CD14-positive monocyte (primary cell): ENCODE measurements at regions not wholly inside any gene's neighbourhood (a gene's known extent, or its start where the extent isn't known, plus 50 kb on each side); places are given as distances from the start of the nearest gene placed in this dataset.

Experiments
- DNase-seq, 3 donors: peaks; one replicate each; pipeline ENCODE4 v3.0.0-alpha.2; 2011 to 2022
- H2AFZ ChIP-seq: 2 replicates; pipeline ENCODE4 v1.6.0; 2012; ENCODE audit warnings: mild to moderate bottlenecking, low read depth, low read length, inconsistent platforms; ENCODE audit not compliant: insufficient read depth, poor library complexity, severe bottlenecking
- H3K27ac ChIP-seq, 2 donors: 1 replicate in 1 of 2; 2 replicates in 1 of 2; pipeline ENCODE4 v1.5.1; 2012 to 2013; ENCODE audit warnings: low read length in 2 of 2, control low read depth in 1 of 2, inconsistent platforms in 1 of 2, low read depth in 1 of 2, mild to moderate bottlenecking in 1 of 2
- H3K27me3 ChIP-seq, 2 donors: one replicate each; pipeline versions ENCODE4 v1.6.0 to v1.6.1; 2011 to 2013; ENCODE audit warnings: low read length in 2 of 2; ENCODE audit not compliant: control insufficient read depth in 2 of 2, insufficient read depth in 2 of 2
- H3K36me3 ChIP-seq, 2 donors: replicated peaks in 1 of 2; 1 replicate in 1 of 2; 2 replicates in 1 of 2; pipeline versions ENCODE4 v1.5.1 to v1.6.1; 2012 to 2013; ENCODE audit warnings: low read length in 2 of 2, control low read depth in 1 of 2, inconsistent platforms in 1 of 2, mild to moderate bottlenecking in 1 of 2; ENCODE audit not compliant: insufficient read depth in 2 of 2, control insufficient read depth in 1 of 2
- H3K4me1 ChIP-seq, 2 donors: 1 replicate in 1 of 2; 2 replicates in 1 of 2; pipeline versions ENCODE4 v1.5.1 to v1.6.1; 2012 to 2013; ENCODE audit warnings: low read length in 2 of 2, control low read depth in 1 of 2, inconsistent platforms in 1 of 2, mild to moderate bottlenecking in 1 of 2, moderate library complexity in 1 of 2; ENCODE audit not compliant: insufficient read depth in 2 of 2, control insufficient read depth in 1 of 2
- H3K4me2 ChIP-seq: replicated peaks from 2 replicates; pipeline ENCODE3; 2012; ENCODE audit warnings: low read length, moderate library complexity, mild to moderate bottlenecking; ENCODE audit not compliant: poor library complexity, severe bottlenecking; ENCODE audit errors: extremely low read depth
- H3K4me3 ChIP-seq, 3 experiments: fragments of 200-600 bp in 1 of 3; sonication (generic) in 1 of 3; replicated peaks in 1 of 3; 1 replicate in 2 of 3; 2 replicates in 1 of 3; pipeline ENCODE4 v1.5.1; 2011 to 2013; ENCODE audit warnings: low read length in 3 of 3, mild to moderate bottlenecking in 3 of 3, control low read depth in 2 of 3, low read depth in 2 of 3, inconsistent platforms in 1 of 3, moderate library complexity in 1 of 3
- H3K79me2 ChIP-seq: 2 replicates; pipeline ENCODE4 v1.6.0; 2012; ENCODE audit warnings: mild to moderate bottlenecking, control low read depth, inconsistent platforms, low read length, moderate library complexity; ENCODE audit not compliant: insufficient read depth
- H3K9ac ChIP-seq: 2 replicates; pipeline ENCODE4 v1.6.0; 2017; ENCODE audit warnings: low read length, mild to moderate bottlenecking; ENCODE audit not compliant: insufficient read depth, poor library complexity, severe bottlenecking
- H3K9me3 ChIP-seq, 2 donors: replicated peaks in 1 of 2; 1 replicate in 1 of 2; 2 replicates in 1 of 2; pipeline versions ENCODE4 v1.5.1 to v1.6.1; 2012 to 2013; ENCODE audit warnings: low read length in 2 of 2, control low read depth in 1 of 2; ENCODE audit not compliant: control insufficient read depth in 1 of 2, insufficient read depth in 1 of 2
- H4K20me1 ChIP-seq: 2 replicates; pipeline ENCODE4 v1.6.0; 2012; ENCODE audit warnings: mild to moderate bottlenecking, low read length, control low read depth, moderate library complexity; ENCODE audit not compliant: insufficient read depth
- H3K27ac Mint-ChIP-seq, 7 donors: one replicate each; pipeline ENCODE4 v1.8.0; 2020; ENCODE audit warnings: mild to moderate bottlenecking in 7 of 7, mixed read lengths in 7 of 7, moderate library complexity in 6 of 7, inconsistent platforms in 2 of 7
- H3K27me3 Mint-ChIP-seq, 3 donors: one replicate each; pipeline ENCODE4 v1.8.0; 2021 to 2022; ENCODE audit warnings: low read depth in 3 of 3, mild to moderate bottlenecking in 3 of 3, mixed read lengths in 3 of 3, moderate library complexity in 3 of 3, inconsistent platforms in 1 of 3
- H3K36me3 Mint-ChIP-seq, 2 donors: one replicate each; pipeline ENCODE4 v1.8.0; 2020; ENCODE audit warnings: mixed read lengths in 2 of 2, inconsistent platforms in 1 of 2, mild to moderate bottlenecking in 1 of 2
- H3K4me1 Mint-ChIP-seq: one replicate; pipeline ENCODE4 v1.8.0; 2020; ENCODE audit warnings: mild to moderate bottlenecking, mixed read lengths
- H3K4me3 Mint-ChIP-seq, 2 donors: one replicate each; pipeline ENCODE4 v1.8.0; 2020; ENCODE audit warnings: mild to moderate bottlenecking in 2 of 2, mixed read lengths in 2 of 2, moderate library complexity in 1 of 2
- H3K9me3 Mint-ChIP-seq, 7 donors: one replicate each; pipeline ENCODE4 v1.8.0; 2020 to 2022; ENCODE audit warnings: mixed read lengths in 7 of 7, mild to moderate bottlenecking in 6 of 7, moderate library complexity in 6 of 7, inconsistent platforms in 2 of 7
- CTCF ChIP-seq: fragments of 200-600 bp; IDR thresholded peaks from one replicate; pipeline ENCODE4 v1.8.0; 2022; ENCODE audit warnings: antibody characterized with exemption, mild to moderate bottlenecking
- WGBS: methylation state at CpG from one replicate; pipeline ENCODE4 v1.1.5; 2013; ENCODE audit warnings: missing lambda C conversion rate; ENCODE audit not compliant: insufficient coverage; 5-methylcytosine and 5-hydroxymethylcytosine counted together
- intact Hi-C, 2 donors: fragments of 100-400 bp; cut with micrococcal nuclease; formaldehyde crosslinking; loops; one replicate each; pipeline versions ENCODE4 v1.15.0 to v1.15.1; 2023

GRCh38 chr10:3932597-3933375 is 147.8 kb upstream of the KLF6 start:
- H3K27me3 Mint-ChIP-seq = peaks cover 0 to 2% (median 0%) of the 10 kb centered on the region in 3 donors
- H3K79me2 ChIP-seq = no peaks in the 10 kb centered on the region
- peaks cover 0 to 1% of the 10 kb centered on the region in 2 donors for H3K9me3 ChIP-seq
- H3K4me1 Mint-ChIP-seq = peaks cover 7% of the 10 kb centered on the region
- H3K4me2 ChIP-seq = no peak overlapping the region
- 89% methylated on average over 11 of the region's 15 CpGs for WGBS
- no peak overlapping the region for H3K9ac ChIP-seq
- no peaks in the 10 kb centered on the region for H3K4me1 ChIP-seq
- H3K27ac ChIP-seq = no peak overlapping the region
- no peaks in the 10 kb centered on the region for H3K36me3 ChIP-seq
- DNase-seq = no peak
- peaks cover 2 to 7% (median 3%) of the 10 kb centered on the region in 7 donors for H3K9me3 Mint-ChIP-seq
- H3K27me3 ChIP-seq = no peaks in the 10 kb centered on the region
- H3K36me3 Mint-ChIP-seq = no peaks in the 10 kb centered on the region
- peak overlapping the region in 1 of 2 donors; percentile 62 for H3K4me3 Mint-ChIP-seq
- H3K27ac Mint-ChIP-seq = peak overlapping the region in 2 of 7 donors; percentile 2 to 55
- intact Hi-C loops = no loop called here
- H2AFZ ChIP-seq = no peak overlapping the region
- no peaks in the 10 kb centered on the region for H4K20me1 ChIP-seq
- H3K4me3 ChIP-seq = no peak overlapping the region
- no peak for TF ChIP-seq CTCF

GRCh38 chr10:3931901-3932300 is 146.9 kb upstream of the KLF6 start:
- no peaks in the 10 kb centered on the region for H3K36me3 Mint-ChIP-seq
- Histone ChIP-seq H4K20me1 (no peaks in the 10 kb centered on the region), H3K79me2 (no peaks in the 10 kb centered on the region), H3K9ac (no peak overlapping the region), H3K36me3 (no peaks in the 10 kb centered on the region), H3K27ac (no peak overlapping the region), H3K4me2 (no peak overlapping the region), H3K4me1 (no peaks in the 10 kb centered on the region), H2AFZ (no peak overlapping the region), H3K9me3 (no peaks in the 10 kb centered on the region), H3K4me3 (no peak overlapping the region), H3K27me3 (no peaks in the 10 kb centered on the region)
- DNase-seq = no peak
- H3K27ac Mint-ChIP-seq = no peak overlapping the region
- H3K9me3 Mint-ChIP-seq = peaks cover 0 to 6% (median 2%) of the 10 kb centered on the region in 7 donors
- H3K27me3 Mint-ChIP-seq = peaks cover 0 to 2% (median 0%) of the 10 kb centered on the region in 3 donors
- intact Hi-C loops = no loop called here
- peaks cover 7% of the 10 kb centered on the region for H3K4me1 Mint-ChIP-seq
- H3K4me3 Mint-ChIP-seq = no peak overlapping the region
- 91% methylated on average over 5 of the region's 7 CpGs for WGBS
- no peak for TF ChIP-seq CTCF
